Stimulated activated CD4-positive, alpha-beta T cell treated with anti-CD3 and anti-CD28 coated beads, Interleukin-2, amount 100 ng/mL, for 4 hours (primary cell): ENCODE measurements at regions not wholly inside any gene's neighbourhood (a gene's known extent, or its start where the extent isn't known, plus 50 kb on each side); places are given as distances from the start of the nearest gene placed in this dataset.
"Not testable (repeated sequence)": the region's sequence is repeated elsewhere in the genome, so short reads cannot be mapped to it uniquely, and the experiment has no call there.

ENCODE experiments used
- DNase-seq: peaks from one replicate; pipeline ENCODE4 v3.0.0-alpha.2; 2020; ENCODE audit warnings: low read depth

GRCh38 chr16:51243936-51244436 is 92.9 kb upstream of the SALL1 start:
- DNase-seq, result no peak

DNA sequence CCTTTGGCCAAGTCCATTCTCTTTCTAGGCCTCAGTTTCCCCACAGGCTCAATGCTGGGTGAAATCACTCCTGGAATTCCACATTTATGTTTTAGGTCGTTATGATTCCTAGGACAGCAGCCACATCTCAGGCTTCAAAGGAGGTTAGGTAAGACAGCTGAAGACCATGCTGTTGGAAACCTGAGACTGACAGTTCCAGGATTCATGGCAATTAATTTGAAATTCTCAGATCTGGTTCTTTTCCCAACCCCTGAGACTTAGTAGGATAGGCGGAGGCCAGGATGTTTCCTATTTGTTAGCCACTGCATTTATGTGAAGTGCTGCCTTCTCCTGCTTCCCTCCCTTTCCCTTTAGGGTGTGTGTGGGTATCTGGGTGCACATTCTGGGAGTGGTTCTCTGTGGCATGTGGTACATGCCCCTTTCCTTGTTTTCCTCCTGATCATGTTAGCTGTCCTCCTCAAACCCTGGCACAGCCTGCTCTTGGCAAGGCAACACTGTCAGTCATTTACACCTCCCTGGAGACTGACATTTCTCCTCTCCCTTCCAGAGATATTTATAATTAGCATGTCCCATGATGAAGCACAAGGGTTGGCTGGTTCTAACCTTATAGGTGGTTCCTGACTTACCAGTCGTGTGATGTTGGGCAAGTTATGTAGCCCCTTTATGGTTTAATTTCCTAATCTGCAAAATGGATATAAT is 91.4 kb upstream of the SALL1 start:
- DNase-seq, result no peak

GRCh38 chr16:51239196-51239595 is 88.1 kb upstream of the SALL1 start:
- no peak for DNase-seq

DNA sequence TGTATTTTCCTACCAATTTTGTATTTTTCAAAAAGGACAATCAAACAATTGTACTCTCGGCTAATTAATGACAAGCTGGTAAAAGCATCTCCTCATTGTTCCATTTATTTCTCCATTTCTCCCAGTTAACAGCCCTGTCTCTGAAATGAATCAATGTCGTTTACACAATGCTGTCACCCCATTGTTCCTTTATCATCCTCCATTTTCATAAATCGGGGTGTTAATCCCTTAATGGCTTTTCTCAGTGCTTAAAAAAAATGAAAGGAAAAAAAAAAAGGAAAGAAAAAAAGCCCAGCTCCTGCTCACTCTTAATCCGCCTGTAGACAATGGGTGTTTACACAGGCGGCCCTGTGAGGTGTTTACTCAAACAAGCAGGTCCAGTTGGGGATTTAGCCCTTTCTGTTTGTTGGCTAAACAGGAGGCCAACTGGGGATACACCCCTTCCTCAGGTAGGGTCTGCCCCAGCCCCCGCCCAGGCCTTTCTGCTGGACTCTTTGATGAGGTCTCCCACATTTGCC is 86.8 kb upstream of the SALL1 start:
- no peak for DNase-seq

DNA sequence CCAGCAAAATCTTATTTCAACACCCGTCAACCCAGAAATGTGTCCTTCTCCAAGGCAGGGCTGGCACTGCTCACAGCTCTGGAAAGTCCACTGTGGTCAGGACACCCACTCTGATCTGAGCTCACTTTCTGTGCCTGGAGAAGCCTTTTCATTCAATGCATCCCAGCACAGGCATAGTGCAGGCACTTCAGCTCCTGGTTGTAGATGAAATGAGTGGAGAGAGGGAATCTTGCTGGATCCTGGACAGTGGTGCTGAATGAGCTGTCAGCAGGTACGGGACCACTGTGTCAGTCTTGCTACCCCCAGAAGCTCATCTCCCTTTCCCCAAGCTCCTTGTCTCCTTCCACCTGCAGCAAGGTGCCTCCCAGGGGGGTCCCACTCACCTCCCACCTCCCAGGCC is 86.1 kb upstream of the SALL1 start:
- no peak for DNase-seq

DNA sequence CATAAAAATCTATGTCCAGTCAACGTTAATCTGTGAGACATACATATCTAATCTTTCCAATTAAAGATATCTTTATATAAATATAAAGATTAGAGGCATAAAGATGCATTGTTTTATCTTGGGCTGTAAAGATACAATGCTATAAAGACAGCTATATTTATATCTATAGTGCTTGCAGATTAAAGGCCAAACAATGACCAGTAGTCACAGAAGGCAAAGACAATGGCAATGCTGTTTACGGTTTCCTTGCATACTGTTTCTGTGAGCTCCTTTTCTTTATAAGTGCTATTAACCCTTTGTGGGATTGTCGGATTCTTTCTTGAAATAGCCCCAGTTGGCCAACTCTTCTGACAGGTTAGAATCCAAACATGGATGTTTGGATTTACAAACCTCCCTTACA is 85.5 kb upstream of the SALL1 start:
- DNase-seq, result no peak

DNA sequence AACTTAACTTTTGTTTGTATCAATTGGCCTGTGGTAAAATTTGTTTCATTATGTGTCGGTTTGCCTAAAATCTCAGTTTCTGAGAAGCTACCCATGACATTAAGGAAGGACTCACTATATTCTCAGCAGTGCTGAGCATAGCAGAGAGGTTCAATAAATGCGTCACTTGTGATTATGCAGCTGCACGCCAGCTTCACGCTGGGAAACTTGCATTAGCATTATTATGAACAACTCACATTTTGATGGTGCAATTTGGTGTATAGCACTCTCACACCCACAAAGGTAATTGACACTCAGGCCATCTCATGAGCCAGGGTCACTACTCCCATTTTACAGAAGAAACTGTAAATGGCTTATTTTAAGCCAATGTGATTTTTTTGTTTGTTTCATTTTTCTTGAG is 80.6 kb upstream of the SALL1 start:
- no peak for DNase-seq

DNA sequence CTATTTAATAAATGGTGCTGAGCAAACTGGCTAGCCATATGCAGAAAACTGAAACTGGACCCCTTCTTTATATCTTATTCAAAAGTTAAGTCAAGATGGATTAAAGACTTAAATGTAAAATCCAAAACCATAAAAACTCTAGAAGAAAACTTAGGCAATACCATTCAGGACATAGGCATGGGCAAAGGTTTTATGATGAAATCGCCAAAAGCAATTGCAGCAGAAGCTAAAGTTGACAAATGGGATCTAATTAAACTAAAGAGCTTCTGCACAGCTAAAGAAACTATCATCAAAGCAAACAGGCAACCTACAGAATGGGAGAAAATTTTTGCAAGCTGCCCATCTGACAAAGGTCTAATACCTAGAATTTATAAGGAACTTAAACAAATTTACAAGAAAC is 79.0 kb upstream of the SALL1 start:
- not testable (repeated sequence) for DNase-seq

DNA sequence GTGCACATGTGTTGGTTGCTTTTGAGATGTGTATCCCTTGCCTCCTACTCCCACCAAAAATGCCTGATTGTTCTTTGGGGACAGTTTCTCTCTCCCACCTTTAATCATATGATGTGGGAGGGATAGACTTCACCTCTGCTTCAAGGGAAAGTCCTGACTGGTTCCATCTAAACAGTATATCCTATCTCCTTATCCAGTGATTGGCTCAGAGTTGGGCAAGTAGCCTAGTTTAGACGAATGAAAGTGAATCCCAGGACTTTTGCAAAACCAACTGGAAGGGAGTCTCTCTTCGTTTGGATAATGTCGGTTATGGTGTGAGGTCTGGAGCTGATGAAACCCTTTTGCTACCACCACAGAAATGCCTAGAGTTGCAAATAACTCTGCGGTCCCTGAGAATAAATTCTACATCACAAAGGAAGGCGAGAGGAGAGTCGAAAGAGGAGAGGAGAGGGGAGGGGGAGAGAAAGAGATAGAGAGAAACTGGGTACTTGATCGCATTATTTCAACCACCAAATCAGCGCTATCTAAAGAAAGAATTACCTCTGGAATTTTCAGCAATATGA is 77.1 kb upstream of the SALL1 start:
- DNase-seq, result no peak

GRCh38 chr16:51225878-51226277 is 74.8 kb upstream of the SALL1 start:
- no peak for DNase-seq

DNA sequence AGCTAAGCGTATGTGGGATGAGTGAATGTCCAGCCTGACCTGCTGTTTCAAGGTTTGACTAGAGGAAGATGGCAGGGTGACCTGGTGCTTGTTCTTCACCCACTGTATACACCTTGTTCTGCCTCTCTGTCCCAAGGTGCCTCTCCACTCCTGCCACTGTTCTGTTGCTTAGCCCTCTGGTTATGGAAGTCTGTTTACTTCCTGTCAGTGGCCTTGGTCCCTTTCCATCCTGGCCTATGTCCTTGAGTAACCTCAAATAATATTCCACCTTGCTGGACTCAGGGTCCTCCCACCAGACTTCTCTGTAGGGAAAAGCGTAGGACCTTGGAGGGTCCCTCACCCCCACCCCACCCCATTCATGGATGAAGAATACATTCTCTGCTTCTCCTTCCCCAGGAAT is 73.2 kb upstream of the SALL1 start:
- DNase-seq, result no peak

DNA sequence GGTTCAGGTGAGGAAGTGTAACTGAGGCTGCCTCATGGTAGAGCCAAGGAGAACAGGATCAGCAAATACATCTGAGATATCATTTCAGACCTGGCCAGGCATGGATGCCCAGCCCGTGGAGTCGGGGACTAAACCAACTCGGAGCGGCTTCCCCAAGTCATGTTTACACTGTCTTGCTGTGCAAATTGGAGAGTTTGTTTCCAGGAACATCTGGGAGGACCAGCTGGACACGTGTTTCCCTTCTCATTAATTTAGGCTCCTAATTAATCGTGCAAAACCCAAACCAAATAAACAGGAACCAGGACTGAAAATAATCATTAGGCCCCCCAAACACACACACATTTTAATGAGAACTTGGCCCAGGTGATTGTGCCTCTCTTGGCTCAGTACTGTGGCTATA is 70.9 kb upstream of the SALL1 start:
- no peak for DNase-seq

DNA sequence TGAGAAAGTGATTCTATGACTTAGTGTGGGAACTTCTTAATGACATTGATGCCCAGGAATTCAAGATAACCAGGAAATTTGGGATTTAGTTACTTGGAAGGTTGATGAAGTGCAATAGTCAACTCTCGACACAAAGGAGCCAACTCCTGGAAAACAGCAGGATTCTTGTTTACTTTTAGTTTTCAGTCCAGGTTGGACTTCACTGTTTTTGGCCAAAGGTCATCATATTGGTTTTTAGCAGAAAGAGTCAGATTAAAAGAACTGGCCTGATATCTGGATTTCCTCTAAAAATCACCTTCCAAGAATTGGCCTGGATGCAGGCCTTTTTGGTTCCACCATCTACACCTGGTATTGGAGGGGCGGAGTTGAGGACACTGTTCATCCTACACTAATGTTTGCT is 60.1 kb upstream of the SALL1 start:
- no peak for DNase-seq

DNA sequence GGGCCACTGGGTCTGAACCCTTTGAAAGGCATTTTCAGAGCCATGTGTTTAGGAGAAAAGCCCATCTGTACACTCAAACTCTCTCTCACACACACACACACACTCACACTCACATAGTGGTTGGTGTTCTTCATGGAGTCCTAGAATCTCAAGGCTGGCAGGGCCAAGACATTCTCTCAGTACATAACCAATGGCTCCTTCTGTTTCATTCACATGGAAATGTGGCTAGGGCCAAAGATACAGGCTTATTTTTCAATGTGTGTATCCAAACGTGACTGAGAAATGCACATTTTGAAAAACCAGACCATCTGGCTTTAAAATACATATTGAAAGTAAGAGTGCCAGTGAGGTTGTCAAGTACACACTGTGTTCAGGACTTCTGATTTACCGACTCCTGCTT is 59.0 kb upstream of the SALL1 start:
- no peak for DNase-seq

DNA sequence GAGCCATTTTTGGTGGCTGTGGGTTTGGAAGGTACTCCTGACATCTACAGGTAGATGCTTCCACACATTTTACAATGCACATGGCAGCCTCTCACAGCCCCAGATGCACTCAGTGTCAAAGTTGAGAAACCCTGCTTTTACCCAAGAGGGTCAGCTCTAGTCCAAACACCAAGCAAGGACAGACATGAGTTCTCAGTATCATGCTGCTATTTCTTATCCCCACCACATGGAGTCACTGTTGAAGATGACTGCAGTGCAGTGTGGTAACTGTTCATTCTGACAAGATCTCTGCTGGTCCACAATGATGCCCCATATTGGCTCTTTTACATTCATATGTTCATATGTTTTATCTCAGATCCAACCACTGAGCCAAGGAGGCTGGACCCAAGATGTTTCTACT is 50.5 kb upstream of the SALL1 start:
- DNase-seq, result no peak
